LNCAP (cell line): ENCODE measurements at regions not wholly inside any gene's neighbourhood (a gene's known extent, or its start where the extent isn't known, plus 50 kb on each side); places are given as distances from the start of the nearest gene placed in this dataset.

ENCODE experiments used
- TF ChIP-seq, protein P1 (sequence below): fragments of 450-650 bp; IDR thresholded peaks from 2 replicates; pipeline ENCODE4 v1.5.1; 2017; ENCODE audit warnings: mild to moderate bottlenecking

DNA sequence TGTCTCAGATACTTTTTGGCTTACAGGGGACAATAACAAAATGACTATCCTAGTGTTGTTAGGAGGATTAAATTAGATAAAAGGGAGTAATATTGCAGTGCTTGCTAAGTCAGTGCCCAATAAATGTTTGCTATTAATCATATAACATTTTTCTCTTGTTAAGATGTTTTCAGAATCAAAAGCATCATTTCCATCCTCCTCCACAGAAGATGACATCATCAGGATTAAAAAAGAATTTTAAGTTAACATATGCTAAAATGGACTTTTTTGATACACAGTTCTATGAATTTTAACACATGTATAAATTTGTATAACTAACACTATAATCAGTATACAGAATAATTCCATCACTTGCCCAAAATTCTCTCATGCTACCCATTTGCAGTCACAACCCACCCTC, 492.6 kb downstream of the GRIN2A start:
- TF ChIP-seq, protein P1, sequence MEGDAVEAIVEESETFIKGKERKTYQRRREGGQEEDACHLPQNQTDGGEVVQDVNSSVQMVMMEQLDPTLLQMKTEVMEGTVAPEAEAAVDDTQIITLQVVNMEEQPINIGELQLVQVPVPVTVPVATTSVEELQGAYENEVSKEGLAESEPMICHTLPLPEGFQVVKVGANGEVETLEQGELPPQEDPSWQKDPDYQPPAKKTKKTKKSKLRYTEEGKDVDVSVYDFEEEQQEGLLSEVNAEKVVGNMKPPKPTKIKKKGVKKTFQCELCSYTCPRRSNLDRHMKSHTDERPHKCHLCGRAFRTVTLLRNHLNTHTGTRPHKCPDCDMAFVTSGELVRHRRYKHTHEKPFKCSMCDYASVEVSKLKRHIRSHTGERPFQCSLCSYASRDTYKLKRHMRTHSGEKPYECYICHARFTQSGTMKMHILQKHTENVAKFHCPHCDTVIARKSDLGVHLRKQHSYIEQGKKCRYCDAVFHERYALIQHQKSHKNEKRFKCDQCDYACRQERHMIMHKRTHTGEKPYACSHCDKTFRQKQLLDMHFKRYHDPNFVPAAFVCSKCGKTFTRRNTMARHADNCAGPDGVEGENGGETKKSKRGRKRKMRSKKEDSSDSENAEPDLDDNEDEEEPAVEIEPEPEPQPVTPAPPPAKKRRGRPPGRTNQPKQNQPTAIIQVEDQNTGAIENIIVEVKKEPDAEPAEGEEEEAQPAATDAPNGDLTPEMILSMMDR, result no peak

DNA sequence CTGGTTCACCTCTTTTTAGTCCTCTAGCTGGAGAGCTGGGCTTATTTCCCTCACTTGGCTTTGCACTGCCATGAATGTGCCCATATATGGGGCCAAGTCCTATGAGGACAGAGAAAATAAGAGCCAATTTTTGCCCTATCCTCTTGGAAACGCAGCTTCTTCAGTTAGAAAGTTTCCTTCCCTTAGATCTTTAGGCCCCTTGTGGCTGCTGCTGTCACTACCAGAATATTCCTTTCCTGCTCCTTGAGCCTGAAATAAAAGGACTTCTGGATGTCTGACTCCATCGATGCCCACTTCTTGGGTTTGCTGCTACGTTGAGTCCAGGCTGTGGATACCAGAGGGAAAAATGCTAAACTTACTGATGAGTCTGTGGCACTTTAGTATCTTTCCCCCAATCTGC, 487.1 kb downstream of the GRIN2A start:
- TF ChIP-seq, protein P1, result no peak
